Loucy (cell line): ENCODE measurements at regions not wholly inside any gene's neighbourhood (a gene's known extent, or its start where the extent isn't known, plus 50 kb on each side); places are given as distances from the start of the nearest gene placed in this dataset.

ENCODE experiments used
- CTCF ChIP-seq: fragments of 200-600 bp; sonication (generic); conservative IDR thresholded peaks from 2 replicates; pipeline ENCODE4 v1.5.1; 2014; ENCODE audit warnings: mild to moderate bottlenecking, antibody characterized with exemption, low read length
- EZH2phosphoT487 ChIP-seq: fragments of 200-600 bp; IDR thresholded peaks from 2 replicates; pipeline ENCODE4 v1.6.1; 2018; ENCODE audit warnings: antibody characterized with exemption, mild to moderate bottlenecking, moderate library complexity, borderline replicate concordance

DNA sequence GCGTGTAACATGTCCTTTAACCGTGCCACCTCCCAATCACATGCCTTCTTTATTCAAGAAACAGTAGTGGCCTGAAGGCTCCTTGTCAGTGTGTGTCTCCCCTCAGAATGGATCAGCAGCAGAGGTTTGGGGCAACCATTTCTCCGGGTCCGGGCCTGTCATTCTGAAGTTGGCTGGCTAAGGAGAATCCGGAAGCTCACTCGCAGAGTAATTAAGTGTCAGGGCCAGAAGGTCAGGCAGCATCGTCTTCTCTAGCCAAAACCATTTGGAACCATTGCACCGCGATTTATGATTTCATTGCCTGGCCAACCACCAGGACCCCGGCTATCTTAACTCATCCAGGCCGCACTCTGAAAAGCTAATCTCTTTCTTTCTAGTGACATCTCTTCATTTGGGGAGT lies 550.8 kb downstream of the EFNB2 start:
- TF ChIP-seq CTCF (no peak), EZH2phosphoT487 (no peak)
